T-cell (primary cell): ENCODE measurements at regions not wholly inside any gene's neighbourhood (a gene's known extent, or its start where the extent isn't known, plus 50 kb on each side); places are given as distances from the start of the nearest gene placed in this dataset.

Experiments used
- ATAC-seq, 4 experiments: fragments of 200-7000 bp in 3 of 4; fragments of 150-1000 bp in 1 of 4; cut with Tn5 transposase; replicated peaks in 1 of 4; 1 replicate in 3 of 4; 2 replicates in 1 of 4; pipeline ENCODE4 v1.10.0; 2021; ENCODE audit warnings: moderate library complexity in 3 of 4, mild to moderate bottlenecking in 2 of 4, moderate number of reproducible peaks in 1 of 4
- CTCF ChIA-PET, 2 donors: fragments of 300-600 bp; sonication (Branson Sonifier 250); formaldehyde crosslinking; loops; one replicate each; lab custom pipeline; 2022; ENCODE audit warnings: antibody characterized with exemption in 2 of 2; lab: Charles Lee
- POLR2A ChIA-PET, 2 donors: fragments of 300-600 bp; sonication (Branson Sonifier 250); formaldehyde crosslinking; loops; one replicate each; lab custom pipeline; 2022; ENCODE audit warnings: antibody characterized with exemption in 2 of 2; lab: Charles Lee
- DNase-seq, 35 experiments: peaks; one replicate each; pipeline versions ENCODE4 v3.0.0 to v3.0.0-alpha.2; 2013 to 2023
- H3K27ac ChIP-seq: one replicate; pipeline ENCODE4 v1.5.1; 2013; ENCODE audit warnings: low read length
- H3K27me3 ChIP-seq, 2 experiments: replicated peaks in 1 of 2; 1 replicate in 1 of 2; 2 replicates in 1 of 2; pipeline versions ENCODE4 v1.6.1 to v1.7.0; 2013; ENCODE audit warnings: low read length in 1 of 2, mixed read lengths in 1 of 2; ENCODE audit not compliant: control insufficient read depth in 2 of 2, insufficient read depth in 2 of 2; ENCODE audit errors: extremely low read depth in 1 of 2
- H3K36me3 ChIP-seq, 2 donors: 1 replicate in 1 of 2; 2 replicates in 1 of 2; pipeline versions ENCODE4 v1.6.1 to v1.7.0; 2013; ENCODE audit warnings: low read length in 1 of 2; ENCODE audit not compliant: control insufficient read depth in 2 of 2, insufficient read depth in 1 of 2; ENCODE audit errors: extremely low read depth in 1 of 2
- H3K4me1 ChIP-seq, 2 experiments: 1 replicate in 1 of 2; 2 replicates in 1 of 2; pipeline versions ENCODE4 v1.6.1 to v1.7.0; 2013; ENCODE audit warnings: low read length in 2 of 2, mixed read lengths in 1 of 2; ENCODE audit not compliant: insufficient read depth in 2 of 2, control insufficient read depth in 1 of 2; ENCODE audit errors: extremely low read depth in 1 of 2
- H3K4me3 ChIP-seq, 2 donors: 1 replicate in 1 of 2; 2 replicates in 1 of 2; pipeline versions ENCODE4 v1.5.1 to v1.7.0; 2013; ENCODE audit warnings: mild to moderate bottlenecking in 2 of 2, low read length in 1 of 2, moderate library complexity in 1 of 2; ENCODE audit not compliant: control insufficient read depth in 1 of 2; ENCODE audit errors: extremely low read depth in 1 of 2
- H3K9me3 ChIP-seq: 2 replicates; pipeline ENCODE4 v1.7.0; 2013
- H3K27ac Mint-ChIP-seq, 2 donors: one replicate each; pipeline ENCODE4 v1.8.0; 2020 to 2021; ENCODE audit warnings: mild to moderate bottlenecking in 2 of 2, mixed read lengths in 2 of 2
- H3K27me3 Mint-ChIP-seq, 2 donors: one replicate each; pipeline ENCODE4 v1.8.0; 2021 to 2022; ENCODE audit warnings: mixed read lengths in 2 of 2
- H3K36me3 Mint-ChIP-seq: one replicate; pipeline ENCODE4 v1.8.0; 2021; ENCODE audit warnings: mixed read lengths
- H3K4me1 Mint-ChIP-seq, 3 donors: one replicate each; pipeline ENCODE4 v1.8.0; 2020 to 2022; ENCODE audit warnings: mixed read lengths in 3 of 3, mild to moderate bottlenecking in 1 of 3
- H3K4me3 Mint-ChIP-seq, 3 donors: one replicate each; pipeline ENCODE4 v1.8.0; 2020 to 2022; ENCODE audit warnings: mild to moderate bottlenecking in 3 of 3, mixed read lengths in 3 of 3, moderate library complexity in 3 of 3
- H3K9me3 Mint-ChIP-seq, 3 donors: one replicate each; pipeline ENCODE4 v1.8.0; 2020 to 2022; ENCODE audit warnings: mixed read lengths in 3 of 3
- WGBS: methylation state at CpG from one replicate; pipeline ENCODE4 v1.1.5; 2013; ENCODE audit warnings: missing lambda C conversion rate; ENCODE audit not compliant: insufficient coverage; 5-methylcytosine and 5-hydroxymethylcytosine counted together

- H3K36me3 ChIP-seq: no peaks in the 10 kb centered on the region
- Mint-ChIP-seq H3K27me3 (no peaks in the 10 kb centered on the region), H3K36me3 (no peaks in the 10 kb centered on the region), H3K27ac (no peak overlapping the region), H3K9me3 (peaks cover under 1 to 17% (median 13%) of the 10 kb centered on the region in 3 donors), H3K4me1 (no peaks in the 10 kb centered on the region), H3K4me3 (no peak overlapping the region)
- H3K27me3 ChIP-seq: no peaks in the 10 kb centered on the region
- ATAC-seq (no peak), DNase-seq (no peak)
- 71% methylated on average over 1 of the region's 2 CpGs for WGBS
- H3K27ac ChIP-seq: no peak overlapping the region
- H3K9me3 ChIP-seq: no peaks in the 10 kb centered on the region
- POLR2A ChIA-PET: no interaction called here
- no peak overlapping the region for H3K4me3 ChIP-seq
- H3K4me1 ChIP-seq: no peaks in the 10 kb centered on the region
- CTCF ChIA-PET: no interaction called here
Observed at GRCh38 chr4:45663628-45664081, 460.2 kb downstream of the GABRG1 start.

GRCh38 chr4:45663003-45663402, 460.9 kb downstream of the GABRG1 start:
- DNase-seq (no peak), ATAC-seq (no peak)
- CTCF ChIA-PET: no interaction called here
- Histone ChIP-seq H3K4me3 (no peak overlapping the region), H3K36me3 (no peaks in the 10 kb centered on the region), H3K9me3 (no peaks in the 10 kb centered on the region), H3K27ac (no peak overlapping the region), H3K4me1 (no peaks in the 10 kb centered on the region), H3K27me3 (no peaks in the 10 kb centered on the region)
- Mint-ChIP-seq H3K36me3 (no peaks in the 10 kb centered on the region), H3K27ac (no peak overlapping the region), H3K4me1 (no peaks in the 10 kb centered on the region), H3K27me3 (no peaks in the 10 kb centered on the region), H3K9me3 (peaks cover 0 to 17% (median 12%) of the 10 kb centered on the region in 3 donors), H3K4me3 (no peak overlapping the region)
- POLR2A ChIA-PET: no interaction called here
- WGBS: no CpG with 5 or more reads among the region's 1 CpG

- Mint-ChIP-seq H3K9me3 (peaks cover 0 to 16% (median 11%) of the 10 kb centered on the region in 3 donors), H3K27ac (no peak overlapping the region), H3K36me3 (no peaks in the 10 kb centered on the region), H3K27me3 (no peaks in the 10 kb centered on the region), H3K4me3 (no peak overlapping the region), H3K4me1 (no peaks in the 10 kb centered on the region)
- POLR2A ChIA-PET: no interaction called here
- Histone ChIP-seq H3K27ac (no peak overlapping the region), H3K9me3 (no peaks in the 10 kb centered on the region), H3K36me3 (no peaks in the 10 kb centered on the region), H3K4me3 (no peak overlapping the region), H3K4me1 (no peaks in the 10 kb centered on the region), H3K27me3 (no peaks in the 10 kb centered on the region)
- 100% methylated on average over 1 of the region's 3 CpGs for WGBS
- DNase-seq (no peak), ATAC-seq (no peak)
- CTCF ChIA-PET: no interaction called here
Observed at GRCh38 chr4:45661893-45662292, 462.0 kb downstream of the GABRG1 start.

GRCh38 chr4:45650545-45650944, 473.3 kb downstream of the GABRG1 start:
- no CpG with 5 or more reads among the region's 1 CpG for WGBS
- H3K27me3 ChIP-seq: no peaks in the 10 kb centered on the region
- peaks cover 13 to 16% (median 15%) of the 10 kb centered on the region in 3 donors for H3K9me3 Mint-ChIP-seq
- no peak overlapping the region for H3K4me3 ChIP-seq
- H3K4me3 Mint-ChIP-seq: no peak overlapping the region
- H3K27me3 Mint-ChIP-seq: no peaks in the 10 kb centered on the region
- H3K27ac Mint-ChIP-seq: no peak overlapping the region
- no peaks in the 10 kb centered on the region for H3K4me1 ChIP-seq
- CTCF ChIA-PET: no interaction called here
- H3K36me3 ChIP-seq: no peaks in the 10 kb centered on the region
- ATAC-seq (no peak), DNase-seq (no peak)
- H3K4me1 Mint-ChIP-seq: no peaks in the 10 kb centered on the region
- POLR2A ChIA-PET: no interaction called here
- no peak overlapping the region for H3K27ac ChIP-seq
- no peaks in the 10 kb centered on the region for H3K36me3 Mint-ChIP-seq
- H3K9me3 ChIP-seq: no peaks in the 10 kb centered on the region

- Mint-ChIP-seq H3K27me3 (no peaks in the 10 kb centered on the region), H3K9me3 (peaks cover 12 to 13% (median 13%) of the 10 kb centered on the region in 3 donors), H3K27ac (no peak overlapping the region), H3K4me1 (no peaks in the 10 kb centered on the region), H3K4me3 (no peak overlapping the region), H3K36me3 (no peaks in the 10 kb centered on the region)
- Histone ChIP-seq H3K36me3 (no peaks in the 10 kb centered on the region), H3K4me1 (no peaks in the 10 kb centered on the region), H3K9me3 (no peaks in the 10 kb centered on the region), H3K27ac (no peak overlapping the region), H3K27me3 (no peaks in the 10 kb centered on the region), H3K4me3 (no peak overlapping the region)
- no peak for DNase-seq
- ChIA-PET CTCF (no interaction called here), POLR2A (no interaction called here)
- no peak for ATAC-seq
Observed at GRCh38 chr4:45648846-45649245, 475.0 kb downstream of the GABRG1 start.

GRCh38 chr4:45647823-45648222, 476.0 kb downstream of the GABRG1 start:
- no peak for DNase-seq
- Mint-ChIP-seq H3K4me3 (no peak overlapping the region), H3K27me3 (no peaks in the 10 kb centered on the region), H3K27ac (no peak overlapping the region), H3K36me3 (no peaks in the 10 kb centered on the region), H3K9me3 (peaks cover 12 to 13% (median 12%) of the 10 kb centered on the region in 3 donors), H3K4me1 (no peaks in the 10 kb centered on the region)
- ATAC-seq: no peak
- H3K4me3 ChIP-seq: no peak overlapping the region
- no peaks in the 10 kb centered on the region for H3K4me1 ChIP-seq
- ChIA-PET CTCF (no interaction called here), POLR2A (no interaction called here)
- no peaks in the 10 kb centered on the region for H3K36me3 ChIP-seq
- H3K9me3 ChIP-seq: no peaks in the 10 kb centered on the region
- no peak overlapping the region for H3K27ac ChIP-seq
- H3K27me3 ChIP-seq: no peaks in the 10 kb centered on the region

- Histone ChIP-seq H3K27me3 (no peaks in the 10 kb centered on the region), H3K4me1 (no peaks in the 10 kb centered on the region), H3K36me3 (no peaks in the 10 kb centered on the region), H3K9me3 (no peaks in the 10 kb centered on the region), H3K27ac (no peak overlapping the region), H3K4me3 (no peak overlapping the region)
- H3K27me3 Mint-ChIP-seq: no peaks in the 10 kb centered on the region
- WGBS: 20% methylated on average over 1 of the region's 8 CpGs
- ChIA-PET CTCF (no interaction called here), POLR2A (no interaction called here)
- H3K4me1 Mint-ChIP-seq: no peaks in the 10 kb centered on the region
- no peak for ATAC-seq
- H3K27ac Mint-ChIP-seq: no peak overlapping the region
- H3K4me3 Mint-ChIP-seq: no peak overlapping the region
- H3K9me3 Mint-ChIP-seq: peaks cover 8 to 10% (median 9%) of the 10 kb centered on the region in 3 donors
- no peaks in the 10 kb centered on the region for H3K36me3 Mint-ChIP-seq
- no peak for DNase-seq
Observed at GRCh38 chr4:45646885-45647590, 476.8 kb downstream of the GABRG1 start.
